HG03095 (cell line): ENCODE measurements at regions not wholly inside any gene's neighbourhood (a gene's known extent, or its start where the extent isn't known, plus 50 kb on each side); places are given as distances from the start of the nearest gene placed in this dataset.

ENCODE experiments used
- ATAC-seq: cut with Tn5 transposase; IDR thresholded peaks from one replicate; pipeline ENCODE4 v1.9.1; 2021; ENCODE audit warnings: moderate library complexity; ENCODE audit not compliant: unreplicated experiment

DNA sequence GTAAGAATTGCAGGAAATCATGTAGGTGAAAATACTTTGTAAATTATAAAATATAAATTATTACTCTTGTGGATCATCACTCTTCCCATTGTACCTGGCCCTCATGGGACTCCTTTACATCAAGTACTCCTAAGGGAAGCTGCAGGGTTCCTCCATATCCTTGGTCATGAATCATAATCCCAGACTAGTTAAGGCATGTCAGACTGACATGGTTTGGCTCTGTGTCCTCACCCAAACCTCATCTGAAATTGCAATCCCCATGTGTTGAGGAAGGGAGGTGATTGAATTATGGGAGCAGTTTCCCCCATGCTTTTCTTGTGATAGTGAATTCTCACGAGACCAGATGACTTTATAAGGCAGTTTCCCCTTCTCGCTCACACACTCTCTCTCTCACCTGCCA lies 77.1 kb downstream of the CMPK2 start:
- no peak for ATAC-seq

DNA sequence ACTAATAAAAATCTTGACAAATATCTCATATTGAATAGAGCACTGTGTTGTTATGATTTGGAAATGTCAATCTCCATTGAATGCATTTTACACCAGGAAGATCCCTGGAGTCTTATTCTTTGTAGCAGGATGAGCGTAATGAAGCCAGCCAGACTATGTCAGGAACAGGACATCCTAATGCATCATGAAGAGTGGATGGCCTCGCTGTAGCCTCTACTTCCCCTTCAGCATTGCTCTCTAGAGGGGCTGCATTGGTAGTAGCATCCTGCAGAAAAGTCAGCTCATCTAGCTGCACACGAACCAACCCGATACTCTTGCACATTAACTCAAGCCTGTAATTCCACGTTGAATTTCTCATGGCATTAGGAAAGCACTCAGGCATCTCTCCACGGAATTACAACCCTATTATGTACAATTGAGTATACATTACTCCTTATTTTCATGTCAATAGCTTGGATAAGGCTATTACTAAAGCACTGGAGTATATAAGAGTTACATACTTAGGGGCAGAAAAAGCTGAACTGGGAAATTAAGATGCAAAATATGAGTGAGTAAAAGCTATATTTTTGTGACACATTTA lies 76.1 kb downstream of the CMPK2 start:
- ATAC-seq = no peak

DNA sequence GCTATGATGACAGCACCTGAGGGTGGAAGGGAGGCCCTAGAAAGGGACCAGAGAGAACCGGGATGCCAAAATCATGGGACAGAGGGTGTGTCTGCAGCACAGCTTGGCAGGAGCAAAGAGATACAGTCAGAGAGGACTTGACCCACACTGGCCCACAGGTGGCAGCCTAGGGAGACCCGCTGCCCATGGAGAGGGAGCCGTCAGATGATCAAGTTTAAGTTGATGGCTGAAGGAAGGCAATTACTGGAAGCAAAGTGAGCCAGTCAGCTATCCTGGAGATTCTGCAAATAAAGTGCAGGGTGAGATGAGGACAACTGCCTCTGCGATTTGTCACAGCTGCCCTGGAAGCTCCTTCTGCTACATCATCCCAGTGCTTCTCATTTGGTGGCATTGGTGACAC lies 74.0 kb downstream of the CMPK2 start:
- no peak for ATAC-seq

DNA sequence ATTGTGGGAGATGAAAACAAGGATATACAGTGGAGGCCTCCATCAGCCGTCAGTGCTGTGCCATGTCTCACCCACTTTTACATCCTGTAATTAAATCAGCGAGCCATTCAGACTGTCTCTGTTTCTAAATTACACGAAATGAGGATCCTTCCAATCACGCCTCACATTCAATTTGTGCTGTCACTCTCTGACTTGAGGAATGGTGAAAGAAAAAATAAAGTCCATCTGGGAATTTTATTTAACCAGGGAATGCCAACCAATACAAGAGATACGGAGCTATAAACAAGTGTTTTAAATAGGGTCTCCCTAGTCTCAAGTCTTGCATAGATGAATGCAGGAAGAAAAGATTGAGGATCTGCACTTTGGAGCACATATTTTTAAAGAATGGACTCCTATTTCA lies 72.8 kb downstream of the CMPK2 start:
- ATAC-seq = no peak

DNA sequence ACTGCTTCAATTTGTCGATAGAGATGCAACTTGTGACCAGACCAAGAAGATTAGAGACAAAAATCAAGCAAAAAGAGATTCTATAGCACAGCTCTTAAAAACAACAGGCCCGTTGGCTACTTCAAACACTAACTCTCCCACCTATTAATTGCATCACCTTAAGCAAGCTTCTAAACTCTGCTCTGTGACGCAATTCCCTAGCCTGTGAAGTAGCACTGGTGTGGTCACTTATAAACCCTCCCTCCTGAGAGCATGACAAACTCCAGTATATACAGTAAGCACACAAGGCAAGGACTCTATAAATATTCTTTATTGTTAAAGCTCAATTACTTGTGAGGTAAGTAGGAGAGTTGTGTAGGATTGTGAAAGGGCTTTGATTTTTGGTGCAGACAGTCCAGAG lies 72.3 kb downstream of the CMPK2 start:
- no peak for ATAC-seq

DNA sequence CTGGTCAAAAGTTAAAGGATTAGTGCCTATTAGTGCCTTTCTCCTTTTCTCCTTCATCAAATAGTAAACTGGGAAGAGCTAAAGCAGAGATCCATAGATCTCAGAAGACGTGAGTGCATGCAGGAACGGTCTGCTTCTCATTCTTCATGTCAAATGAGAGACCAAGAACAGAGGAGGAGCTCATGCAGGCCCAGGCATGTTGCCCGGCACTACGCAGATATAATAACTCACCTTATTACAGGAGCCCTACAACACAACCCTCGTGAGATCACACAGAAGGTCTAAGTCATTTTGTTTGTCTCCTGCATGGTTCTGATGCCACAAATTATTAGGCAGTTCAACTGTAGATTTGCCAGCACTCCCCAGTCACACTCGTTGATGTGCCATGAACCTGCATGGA lies 71.8 kb downstream of the CMPK2 start:
- ATAC-seq = no peak

DNA sequence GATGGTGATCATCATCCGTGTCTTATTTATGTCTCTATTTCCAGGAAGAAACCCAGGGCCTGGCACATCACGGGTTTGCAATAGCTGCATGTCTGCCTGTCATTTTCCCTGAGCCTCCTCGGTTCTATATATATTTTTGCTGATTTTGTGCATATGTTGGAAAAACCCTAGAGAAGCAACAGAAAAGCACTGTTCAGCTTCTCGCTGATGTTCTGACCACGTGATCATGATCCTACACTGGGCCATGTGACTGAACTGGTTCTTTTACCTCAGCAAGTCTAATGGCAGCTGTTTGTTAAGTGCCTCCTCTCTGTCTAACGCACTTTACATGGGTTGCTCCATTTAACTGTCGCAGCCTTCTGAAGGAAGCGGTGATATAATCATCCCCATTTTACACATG lies 71.3 kb downstream of the CMPK2 start:
- ATAC-seq = no peak
